B cell (primary cell): ENCODE measurements at regions not wholly inside any gene's neighbourhood (a gene's known extent, or its start where the extent isn't known, plus 50 kb on each side); places are given as distances from the start of the nearest gene placed in this dataset.

Experiments used
- CTCF ChIP-seq: fragments of 200-600 bp; IDR thresholded peaks from one replicate; pipeline ENCODE4 v1.8.0; 2022; ENCODE audit warnings: antibody characterized with exemption, mild to moderate bottlenecking
- EZH2 ChIP-seq: IDR thresholded peaks from 2 replicates; pipeline ENCODE4 v1.6.1; 2012; ENCODE audit warnings: borderline replicate concordance, low read depth, mild to moderate bottlenecking, moderate library complexity, low read length; ENCODE audit not compliant: insufficient read depth, poor library complexity, severe bottlenecking

- no peak for TF ChIP-seq CTCF
- no peak for TF ChIP-seq EZH2
Measured at GRCh38 chr16:54493594-54493993, 207.0 kb upstream of the IRX3 start.
